Activated T-helper 17 cell treated with anti-CD3 and anti-CD28 coated beads, Interleukin-2, amount 50 U/mL, for 72 hours (primary cell): ENCODE measurements at regions not wholly inside any gene's neighbourhood (a gene's known extent, or its start where the extent isn't known, plus 50 kb on each side); places are given as distances from the start of the nearest gene placed in this dataset.
A peak's percentile ranks its signal among the peaks of the same experiment; 100 is the strongest.
"Not testable (repeated sequence)": the region's sequence is repeated elsewhere in the genome, so short reads cannot be mapped to it uniquely, and the experiment has no call there.

Experiments
- ATAC-seq: fragments of 150-1000 bp; cut with Tn5 transposase; replicated peaks from 2 replicates; pipeline ENCODE4 v1.10.0; 2021; ENCODE audit warnings: mild to moderate bottlenecking, moderate library complexity
- H3K27ac Mint-ChIP-seq: one replicate; pipeline ENCODE4 v1.8.0; 2022; ENCODE audit warnings: mixed read lengths
- H3K27me3 Mint-ChIP-seq: one replicate; pipeline ENCODE4 v1.8.0; 2022; ENCODE audit warnings: mixed read lengths
- H3K36me3 Mint-ChIP-seq: one replicate; pipeline ENCODE4 v1.8.0; 2022; ENCODE audit warnings: low read depth, mild to moderate bottlenecking, mixed read lengths
- H3K4me1 Mint-ChIP-seq: one replicate; pipeline ENCODE4 v1.8.0; 2022; ENCODE audit warnings: mixed read lengths
- H3K4me3 Mint-ChIP-seq: one replicate; pipeline ENCODE4 v1.8.0; 2022; ENCODE audit warnings: mild to moderate bottlenecking, mixed read lengths
- H3K9me3 Mint-ChIP-seq: one replicate; pipeline ENCODE4 v1.8.0; 2022; ENCODE audit warnings: mixed read lengths

DNA sequence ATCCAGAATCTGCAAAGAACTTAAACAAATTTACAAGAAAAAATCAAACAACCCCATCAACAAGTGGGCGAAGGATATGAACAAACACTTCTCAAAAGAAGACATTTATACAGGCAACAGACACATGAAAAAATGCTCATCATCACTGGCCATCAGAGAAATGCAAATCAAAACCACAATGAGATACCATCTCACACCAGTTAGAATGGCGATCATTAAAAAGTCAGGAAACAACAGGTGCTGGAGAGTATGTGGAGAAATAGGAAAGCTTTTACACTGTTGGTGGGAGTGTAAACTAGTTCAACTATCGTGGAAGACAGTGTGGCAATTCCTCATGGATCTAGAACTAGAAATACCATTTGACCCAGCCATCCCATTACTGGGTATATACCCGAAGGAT lies 121.4 kb upstream of the RGS6 start:
- H3K4me1 Mint-ChIP-seq, H3K9me3 Mint-ChIP-seq, ATAC-seq, H3K27ac Mint-ChIP-seq, H3K4me3 Mint-ChIP-seq, H3K36me3 Mint-ChIP-seq: not testable (repeated sequence)
- peaks cover 18% of the 10 kb centered on the region for H3K27me3 Mint-ChIP-seq

DNA sequence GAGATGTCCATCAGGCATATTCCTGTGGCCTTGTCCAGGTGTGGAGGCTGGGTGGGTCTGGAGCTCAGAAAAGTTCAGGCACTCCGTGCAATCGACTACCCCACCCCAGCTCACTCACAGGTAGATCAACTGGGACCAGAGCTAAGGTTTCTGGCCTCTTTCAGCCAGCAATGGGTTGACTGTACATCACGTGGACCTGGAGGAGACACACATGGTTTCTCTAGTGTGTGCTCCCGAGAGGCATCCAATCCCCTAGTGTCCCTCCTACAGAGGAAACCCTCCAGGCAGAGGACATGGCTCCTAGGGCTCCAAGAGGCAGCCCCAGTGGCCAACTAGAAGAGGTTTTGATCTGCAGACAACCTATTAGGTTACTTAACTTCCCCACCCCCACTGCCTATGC lies 119.5 kb upstream of the RGS6 start:
- Mint-ChIP-seq H3K27me3 (peaks cover 9% of the 10 kb centered on the region), H3K9me3 (no peaks in the 10 kb centered on the region), H3K36me3 (no peaks in the 10 kb centered on the region), H3K27ac (no peak overlapping the region), H3K4me3 (no peak overlapping the region), H3K4me1 (no peaks in the 10 kb centered on the region)
- no peak for ATAC-seq

DNA sequence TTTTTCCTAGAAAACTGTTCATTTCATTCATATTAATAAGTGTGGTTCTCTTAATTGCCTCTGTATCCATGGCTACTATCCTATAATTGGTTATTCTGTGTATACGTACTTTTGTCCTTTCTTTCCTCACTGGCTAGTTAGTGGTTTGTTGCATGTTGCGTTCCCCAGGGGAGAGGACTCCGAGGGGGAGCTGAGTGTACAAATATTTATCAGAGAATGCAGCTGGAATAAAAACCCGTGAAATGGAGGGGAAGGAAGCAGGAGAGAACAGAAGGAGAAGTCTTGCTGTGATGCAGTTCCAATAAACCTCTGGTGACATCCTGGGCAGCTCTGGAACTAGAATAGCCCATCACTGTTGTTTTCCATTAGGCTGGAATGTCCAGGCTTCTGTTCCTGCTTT lies 117.1 kb upstream of the RGS6 start:
- Mint-ChIP-seq H3K27ac (no peak overlapping the region), H3K27me3 (peaks cover 3% of the 10 kb centered on the region), H3K4me1 (no peaks in the 10 kb centered on the region), H3K4me3 (no peak overlapping the region), H3K36me3 (no peaks in the 10 kb centered on the region), H3K9me3 (no peaks in the 10 kb centered on the region)
- no peak for ATAC-seq

DNA sequence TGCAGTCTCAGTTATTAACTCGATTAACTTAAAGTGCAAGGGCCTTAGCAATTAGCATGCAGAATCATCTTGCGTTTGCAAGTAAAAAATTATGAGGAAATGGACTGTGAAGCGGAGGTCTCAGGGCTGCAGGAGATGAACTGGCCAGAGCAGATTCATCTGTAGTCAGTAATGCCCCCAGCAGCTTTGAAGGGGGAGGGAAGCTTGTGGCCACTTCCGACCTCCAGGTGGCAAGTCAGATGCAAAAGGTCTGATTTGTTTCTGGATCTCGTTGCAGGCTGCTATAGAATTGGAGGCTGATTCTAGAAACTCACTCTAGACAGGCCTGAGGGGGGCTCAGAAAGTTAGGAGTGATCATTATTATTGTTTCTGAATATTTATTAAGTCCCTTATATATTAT lies 107.4 kb upstream of the RGS6 start:
- H3K27ac Mint-ChIP-seq, result no peak overlapping the region
- H3K27me3 Mint-ChIP-seq, result peaks cover 19% of the 10 kb centered on the region
- no peak overlapping the region for H3K4me3 Mint-ChIP-seq
- H3K9me3 Mint-ChIP-seq, result peaks cover 3% of the 10 kb centered on the region
- ATAC-seq, result no peak
- H3K36me3 Mint-ChIP-seq, result no peaks in the 10 kb centered on the region
- no peaks in the 10 kb centered on the region for H3K4me1 Mint-ChIP-seq

DNA sequence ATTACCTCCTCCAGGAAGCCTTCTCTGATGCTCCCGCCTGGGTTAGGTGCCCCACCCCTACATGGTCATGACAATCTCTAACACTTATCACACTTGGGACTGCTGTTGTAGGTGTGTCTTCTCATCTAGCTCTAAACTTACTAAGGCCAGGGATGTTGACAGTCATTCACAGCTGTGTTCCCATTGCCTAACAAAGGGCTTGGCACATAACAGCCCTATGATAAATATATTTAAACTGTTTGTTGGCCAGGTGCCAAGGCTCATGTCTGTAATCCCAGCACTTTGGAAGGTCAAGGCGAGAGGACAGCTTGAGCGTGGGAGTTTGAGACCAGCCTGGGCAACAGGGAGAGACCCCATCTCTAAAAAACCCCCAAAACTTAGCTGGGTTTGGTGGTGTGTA lies 98.8 kb upstream of the RGS6 start:
- Mint-ChIP-seq H3K4me3 (no peak overlapping the region), H3K9me3 (peaks cover 3% of the 10 kb centered on the region), H3K27ac (no peak overlapping the region), H3K4me1 (no peaks in the 10 kb centered on the region), H3K36me3 (no peaks in the 10 kb centered on the region), H3K27me3 (peaks cover 6% of the 10 kb centered on the region)
- no peak for ATAC-seq

DNA sequence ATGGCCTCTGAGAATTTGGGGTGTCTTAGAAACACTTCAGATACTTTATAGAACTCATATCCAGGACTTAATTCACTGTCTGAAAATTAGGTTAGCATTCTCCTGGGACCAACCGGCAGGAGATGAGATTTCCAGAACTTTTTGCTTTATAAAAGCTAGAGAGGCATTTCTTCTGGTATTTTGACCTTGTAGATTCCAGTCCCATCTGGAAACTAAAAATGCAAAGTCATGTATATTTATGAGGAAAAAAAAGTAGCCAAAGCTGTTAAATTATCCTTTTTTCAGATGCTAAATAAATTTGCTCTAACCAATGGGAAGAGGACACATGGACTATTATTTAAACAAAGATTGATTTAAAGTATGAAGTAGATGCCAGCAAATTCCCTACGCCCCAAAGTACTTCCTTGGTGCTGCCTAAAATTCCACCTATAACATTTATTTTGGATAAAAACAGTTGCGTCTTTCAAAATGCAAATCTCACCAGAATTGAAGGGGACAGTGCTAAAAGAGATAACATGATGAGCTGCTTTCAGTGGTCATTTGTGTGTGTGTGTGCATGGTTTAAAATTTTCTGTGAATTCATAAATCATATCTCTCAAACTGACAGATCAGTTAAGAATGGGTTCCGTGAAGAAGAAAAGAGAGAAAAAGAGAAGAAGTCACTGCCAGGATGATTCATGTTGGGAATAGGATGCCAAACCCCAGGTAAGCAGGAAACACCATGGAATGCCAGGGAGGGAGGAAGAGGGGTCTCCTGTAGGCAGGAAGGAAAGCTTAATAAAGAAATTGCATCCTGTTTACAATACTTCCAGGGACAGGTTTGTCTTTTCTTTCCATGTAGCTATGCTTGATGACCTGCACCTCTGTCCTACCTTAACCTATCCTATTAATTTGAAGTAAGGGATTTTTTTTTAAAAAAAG lies 97.7 kb upstream of the RGS6 start:
- no peak for ATAC-seq
- Mint-ChIP-seq H3K27me3 (peaks cover 10% of the 10 kb centered on the region), H3K4me1 (no peaks in the 10 kb centered on the region), H3K27ac (no peak overlapping the region), H3K36me3 (no peaks in the 10 kb centered on the region), H3K9me3 (peaks cover 3% of the 10 kb centered on the region), H3K4me3 (no peak overlapping the region)

DNA sequence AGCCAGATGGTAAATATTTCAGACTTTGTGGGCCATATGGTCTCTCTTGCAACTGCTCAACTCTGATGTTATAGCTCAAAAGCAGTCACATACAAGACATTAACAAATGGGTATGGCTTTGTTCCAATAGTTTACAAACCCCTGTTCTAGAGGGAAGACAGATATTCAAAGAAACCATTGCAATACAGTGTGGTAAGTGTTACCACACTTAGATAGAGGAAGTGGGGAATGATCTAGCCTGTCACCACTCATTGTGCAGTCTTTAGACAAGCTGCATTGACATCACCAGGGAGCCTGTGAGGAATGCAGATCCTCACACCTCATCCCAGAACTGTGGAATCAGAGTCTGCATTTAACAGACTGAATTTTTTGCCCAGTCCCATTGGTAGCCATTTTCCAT lies 80.0 kb upstream of the RGS6 start:
- Mint-ChIP-seq H3K9me3 (peaks cover 6% of the 10 kb centered on the region), H3K4me1 (no peaks in the 10 kb centered on the region), H3K36me3 (no peaks in the 10 kb centered on the region), H3K27me3 (peaks cover 55% of the 10 kb centered on the region), H3K27ac (no peak overlapping the region), H3K4me3 (no peak overlapping the region)
- ATAC-seq, result no peak

DNA sequence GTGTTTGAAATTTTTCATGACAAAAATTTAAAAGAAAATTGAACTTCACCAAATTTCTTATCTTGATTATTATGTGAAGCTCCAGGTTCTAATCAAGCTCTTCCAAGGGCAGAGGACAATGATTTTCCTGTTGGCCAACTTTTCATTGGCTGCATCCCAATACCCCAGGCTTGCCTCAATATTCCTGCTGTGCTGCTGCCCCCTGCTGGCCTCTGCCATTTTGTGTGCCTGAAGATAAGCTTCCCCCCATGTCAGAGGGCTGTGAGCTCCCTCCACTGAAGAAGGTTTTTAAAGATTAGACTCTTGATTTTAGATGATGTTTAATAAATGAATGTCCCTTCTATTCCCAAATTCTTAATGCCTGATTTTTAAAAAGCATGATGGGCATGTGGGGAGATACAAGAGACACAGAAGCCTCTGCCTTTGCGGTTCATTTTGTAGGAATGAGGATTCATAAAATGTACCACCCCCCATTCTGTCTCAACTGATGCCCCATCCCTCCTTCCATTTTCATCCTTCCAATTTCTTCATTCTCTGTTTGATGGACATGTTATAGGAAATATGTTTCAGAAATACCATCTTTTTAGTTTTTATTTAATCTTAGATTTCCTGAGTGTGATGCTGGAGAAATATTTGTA lies 76.7 kb upstream of the RGS6 start:
- Mint-ChIP-seq H3K4me1 (no peaks in the 10 kb centered on the region), H3K9me3 (peaks cover 12% of the 10 kb centered on the region), H3K27me3 (peaks cover 81% of the 10 kb centered on the region), H3K27ac (no peak overlapping the region), H3K4me3 (no peak overlapping the region), H3K36me3 (no peaks in the 10 kb centered on the region)
- peak; percentile 35 for ATAC-seq

DNA sequence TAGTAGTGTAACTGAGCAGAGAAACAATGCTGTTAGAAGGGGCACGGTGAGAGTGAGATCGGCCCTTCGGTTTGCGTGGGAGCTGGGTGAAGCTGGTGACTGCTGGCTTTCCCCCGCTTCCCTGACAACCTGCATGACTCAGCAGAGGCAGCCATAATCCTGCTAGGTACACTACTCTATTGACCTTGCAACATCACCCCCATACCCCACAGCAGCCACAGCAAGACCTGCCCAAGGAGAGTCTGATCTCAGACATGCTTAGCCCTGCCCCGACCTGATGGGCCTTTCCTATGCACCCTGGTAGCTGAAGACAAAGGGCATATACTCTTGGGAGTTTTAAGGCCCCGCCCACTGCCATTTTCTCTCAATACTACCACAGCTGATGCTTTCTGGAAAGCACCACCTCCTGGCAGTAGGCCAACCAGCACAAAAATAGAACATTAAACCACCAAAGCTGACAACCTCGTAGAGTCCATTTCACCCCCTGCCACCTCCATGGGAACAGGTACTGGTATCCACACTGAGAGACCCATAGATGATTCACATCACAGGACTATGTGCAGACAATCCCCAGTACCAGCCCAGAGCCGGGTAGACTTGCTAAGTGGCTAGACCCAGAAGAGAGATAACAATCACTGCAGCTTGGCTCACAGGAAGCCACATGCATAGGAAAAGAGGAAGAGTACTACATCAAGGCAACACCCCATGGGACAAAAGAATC lies 75.9 kb upstream of the RGS6 start:
- H3K4me3 Mint-ChIP-seq, result no peak overlapping the region
- H3K27ac Mint-ChIP-seq, result no peak overlapping the region
- peaks cover 81% of the 10 kb centered on the region for H3K27me3 Mint-ChIP-seq
- no peaks in the 10 kb centered on the region for H3K4me1 Mint-ChIP-seq
- H3K9me3 Mint-ChIP-seq, result peaks cover 12% of the 10 kb centered on the region
- H3K36me3 Mint-ChIP-seq, result no peaks in the 10 kb centered on the region
- no peak for ATAC-seq

DNA sequence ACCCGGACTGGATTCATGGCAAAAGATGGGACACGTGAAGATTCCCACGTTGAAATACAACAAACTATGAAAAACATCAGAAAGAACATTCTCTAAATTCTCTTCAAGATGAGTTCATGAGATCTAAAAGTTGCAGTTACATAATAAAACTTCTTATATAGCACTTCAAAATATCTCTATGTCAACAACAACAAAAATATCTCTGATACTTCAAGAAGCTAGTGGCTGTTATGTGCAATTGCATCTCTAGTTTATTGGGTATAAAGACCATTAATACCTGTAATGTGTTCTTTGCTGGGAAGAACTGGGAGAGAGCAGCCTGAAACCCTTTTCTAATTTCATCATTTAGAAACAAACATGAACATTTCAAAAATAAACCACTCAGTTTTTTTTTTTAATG lies 69.2 kb upstream of the RGS6 start:
- no peaks in the 10 kb centered on the region for H3K4me1 Mint-ChIP-seq
- H3K9me3 Mint-ChIP-seq, result peaks cover 5% of the 10 kb centered on the region
- H3K4me3 Mint-ChIP-seq, result no peak overlapping the region
- ATAC-seq, result no peak
- peaks cover 36% of the 10 kb centered on the region for H3K27me3 Mint-ChIP-seq
- H3K36me3 Mint-ChIP-seq, result no peaks in the 10 kb centered on the region
- no peak overlapping the region for H3K27ac Mint-ChIP-seq

DNA sequence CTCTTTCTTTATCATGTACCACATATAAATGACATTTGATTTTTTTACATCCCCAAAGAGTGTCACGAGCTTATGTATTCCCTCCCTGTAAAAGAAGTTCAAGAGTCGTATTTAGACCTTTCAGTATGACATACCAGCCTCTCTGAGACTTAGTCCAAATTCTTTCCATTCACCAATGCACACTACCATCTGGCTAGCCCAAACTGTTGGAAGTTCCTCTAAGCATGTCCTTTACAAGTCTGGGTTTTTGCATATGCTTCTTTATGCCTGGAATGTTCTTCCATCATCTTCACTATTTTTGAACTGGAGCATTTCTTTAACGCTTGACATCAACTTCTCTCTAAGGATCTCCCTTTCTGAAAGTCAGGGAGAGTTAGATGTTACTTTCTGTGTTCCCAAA lies 68.5 kb upstream of the RGS6 start:
- Mint-ChIP-seq H3K27me3 (peaks cover 32% of the 10 kb centered on the region), H3K36me3 (no peaks in the 10 kb centered on the region), H3K27ac (no peak overlapping the region), H3K9me3 (peaks cover 1% of the 10 kb centered on the region), H3K4me3 (no peak overlapping the region), H3K4me1 (no peaks in the 10 kb centered on the region)
- no peak for ATAC-seq
